Occipital lobe (tissue), 1 donor: ENCODE measurements at regions not wholly inside any gene's neighbourhood (a gene's known extent, or its start where the extent isn't known, plus 50 kb on each side); places are given as distances from the start of the nearest gene placed in this dataset.

Experiments
- DNase-seq: peaks from one replicate; lab custom pipeline; 2025; lab: John Stamatoyannopoulos, UW

DNA sequence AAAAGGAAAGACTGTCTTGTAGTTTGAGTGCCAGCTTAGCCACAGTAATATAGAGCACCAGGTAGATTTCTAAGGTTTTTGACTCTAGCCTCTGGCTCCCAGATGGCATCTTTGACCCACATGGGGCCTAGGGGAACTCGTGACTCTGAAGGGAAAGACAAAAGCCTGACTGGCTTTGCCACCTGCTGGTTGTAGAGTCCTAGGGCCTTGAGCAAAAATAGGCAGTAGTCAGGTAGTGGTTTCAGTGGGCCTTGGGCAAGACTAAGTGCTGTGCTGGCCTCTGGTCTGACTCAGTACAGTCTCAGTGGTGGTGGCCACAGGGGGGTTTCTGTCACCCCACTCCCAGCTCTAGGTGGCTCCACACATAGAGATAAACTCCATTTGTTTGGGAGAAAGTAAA lies 349.4 kb downstream of the FAM181B start:
- no peak for DNase-seq

DNA sequence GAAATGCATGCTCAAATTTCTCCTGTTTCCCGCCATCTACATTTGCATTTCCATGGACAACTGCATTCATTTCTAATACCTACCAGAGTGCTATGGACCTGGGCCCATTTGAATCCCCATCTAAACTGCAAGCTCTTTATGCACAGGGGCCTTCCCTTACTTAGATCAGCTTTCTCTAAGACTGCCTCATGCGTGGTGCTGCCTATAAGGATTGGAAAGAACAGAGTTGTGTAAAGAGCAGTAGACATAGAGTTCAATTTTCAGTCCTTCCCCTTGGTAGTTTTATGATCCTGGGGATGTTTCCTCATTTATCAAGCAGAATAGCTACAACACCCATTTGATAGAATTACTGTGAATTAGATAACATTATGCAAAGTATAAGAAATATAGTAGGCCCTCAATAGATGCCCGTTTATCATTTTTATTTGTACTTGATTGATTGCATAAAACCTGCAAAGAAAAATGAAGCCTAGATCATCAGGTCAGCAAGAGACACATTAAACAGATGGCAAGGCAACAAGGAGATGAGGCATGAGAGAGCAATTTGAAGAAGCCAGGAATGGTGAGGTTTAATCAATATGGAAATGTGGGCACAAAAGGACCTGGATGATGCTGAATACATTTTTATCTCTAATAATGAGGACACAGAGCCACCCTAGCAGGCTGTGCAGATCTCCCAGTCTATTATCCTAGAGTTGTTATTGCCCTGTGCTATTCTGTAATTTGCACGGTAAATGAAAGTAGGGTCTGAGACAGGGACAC lies 359.7 kb downstream of the FAM181B start:
- no peak for DNase-seq

- no peak for DNase-seq
Observed at GRCh38 chr11:82365351-82365750, 368.3 kb downstream of the FAM181B start.

DNA sequence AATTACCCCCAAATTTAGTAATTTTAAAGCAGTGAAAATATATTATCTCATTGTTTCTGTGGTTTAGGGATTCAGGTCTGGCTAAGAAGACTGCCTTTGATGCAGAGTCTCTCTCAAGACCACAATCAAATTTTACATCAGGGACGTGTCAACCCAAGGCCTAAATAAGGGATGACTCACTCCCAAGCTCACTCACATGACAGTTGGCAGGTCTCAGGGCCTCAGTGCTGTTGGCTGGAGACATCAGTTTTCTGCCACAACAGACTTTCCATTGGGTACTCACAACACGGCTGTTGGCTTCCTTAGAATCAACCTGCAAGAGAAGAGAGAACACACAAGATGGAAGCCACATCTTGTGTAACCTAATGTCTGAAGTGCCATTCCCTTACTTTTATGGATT lies 377.3 kb downstream of the FAM181B start:
- no peak for DNase-seq

GRCh38 chr11:82355313-82355823 lies 378.3 kb downstream of the FAM181B start:
- DNase-seq, result no peak

DNA sequence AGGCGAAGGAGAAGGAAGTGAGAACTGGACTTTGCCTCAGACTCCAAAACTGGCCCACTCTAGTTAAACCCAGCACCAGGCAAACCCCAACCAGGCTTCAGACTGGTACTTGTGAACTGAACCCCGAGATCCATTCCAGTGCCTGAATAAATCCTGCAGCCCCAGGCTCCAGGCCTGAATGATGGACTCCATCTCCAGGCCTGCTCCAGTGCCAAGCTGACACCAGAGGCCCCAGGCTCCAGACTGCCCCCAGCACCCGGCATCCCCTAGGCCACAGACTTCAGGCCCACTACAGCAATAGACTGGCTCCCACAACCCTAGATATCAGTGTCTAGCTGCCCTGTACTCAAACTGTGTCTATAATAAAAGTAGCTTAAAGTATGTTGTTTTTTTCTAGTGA lies 406.8 kb downstream of the FAM181B start:
- DNase-seq, result no peak

DNA sequence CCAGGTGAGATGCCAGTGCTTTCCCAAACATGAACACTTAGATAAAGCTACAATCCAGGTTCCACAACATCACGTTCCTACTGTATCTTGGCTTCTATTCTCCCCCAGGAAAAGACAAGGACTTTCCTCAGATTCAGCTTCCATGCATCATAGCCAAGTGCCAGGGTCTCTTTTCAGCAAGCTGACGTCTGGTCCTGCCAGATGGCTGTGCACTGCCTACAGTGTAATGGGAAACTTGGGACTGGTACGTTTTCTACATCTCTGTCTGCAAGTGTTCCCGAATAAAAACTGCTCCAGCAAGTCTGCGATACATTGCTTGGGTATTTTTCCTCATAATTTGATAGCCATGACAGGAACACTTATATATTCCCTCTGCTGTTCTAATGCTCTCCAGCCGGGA lies 412.5 kb downstream of the FAM181B start:
- no peak for DNase-seq

DNA sequence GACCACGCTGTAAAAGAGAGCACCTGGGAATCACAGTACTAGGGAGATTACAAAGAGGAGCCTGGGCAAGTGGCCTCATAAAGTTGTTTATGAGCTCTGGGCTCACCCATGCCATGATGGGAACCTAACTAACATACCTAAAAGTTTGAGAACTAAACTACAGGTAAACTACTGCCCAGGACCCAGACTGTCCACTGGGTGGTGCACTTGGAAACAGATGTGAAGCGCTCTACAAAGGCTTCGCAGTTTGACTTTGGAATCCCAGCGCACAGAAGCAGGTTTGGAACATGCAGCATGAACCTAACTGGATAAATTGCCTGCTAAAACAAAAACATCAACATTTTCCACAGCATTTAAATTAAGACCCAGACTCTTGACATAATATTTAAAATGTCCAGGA lies 418.6 kb downstream of the FAM181B start:
- DNase-seq, result no peak

DNA sequence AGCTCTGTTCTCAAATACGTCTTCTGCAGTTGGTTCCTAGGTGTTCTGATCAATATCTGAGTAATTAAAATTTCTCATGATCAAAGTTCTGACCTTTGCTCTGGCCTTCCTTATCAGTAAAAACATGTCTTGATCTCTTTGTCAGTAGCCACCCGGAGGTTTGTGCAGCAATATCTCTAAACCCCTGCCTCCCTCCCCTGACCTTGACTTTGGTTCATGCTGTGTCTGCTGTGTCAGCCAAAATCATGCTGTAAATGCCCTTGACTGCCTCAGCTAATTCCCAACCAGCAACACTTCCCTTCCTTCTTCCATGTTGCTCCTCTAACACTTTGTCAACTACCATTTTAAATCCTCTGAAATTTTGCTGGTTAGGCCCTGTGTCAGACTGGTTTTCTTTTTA lies 424.7 kb downstream of the FAM181B start:
- no peak for DNase-seq

DNA sequence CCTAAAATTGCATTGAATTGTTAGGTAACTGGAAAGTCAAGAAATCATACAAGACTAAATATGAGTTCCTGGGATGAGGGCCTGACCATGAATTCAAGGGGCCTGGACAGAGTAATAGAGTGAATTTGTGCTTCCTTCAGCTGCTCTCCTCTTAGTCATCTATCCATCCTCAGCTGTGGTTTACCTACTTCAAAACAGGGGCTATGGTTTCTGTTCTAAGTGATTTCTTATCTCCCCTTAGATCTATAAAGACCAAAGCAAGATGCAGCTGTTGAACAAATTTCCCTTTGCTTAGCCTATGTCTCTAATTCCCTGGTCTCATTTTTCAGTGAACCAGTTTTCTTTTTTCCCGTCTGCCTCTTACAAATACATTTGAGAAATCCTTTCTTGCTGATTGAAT lies 428.5 kb downstream of the FAM181B start:
- DNase-seq, result no peak

DNA sequence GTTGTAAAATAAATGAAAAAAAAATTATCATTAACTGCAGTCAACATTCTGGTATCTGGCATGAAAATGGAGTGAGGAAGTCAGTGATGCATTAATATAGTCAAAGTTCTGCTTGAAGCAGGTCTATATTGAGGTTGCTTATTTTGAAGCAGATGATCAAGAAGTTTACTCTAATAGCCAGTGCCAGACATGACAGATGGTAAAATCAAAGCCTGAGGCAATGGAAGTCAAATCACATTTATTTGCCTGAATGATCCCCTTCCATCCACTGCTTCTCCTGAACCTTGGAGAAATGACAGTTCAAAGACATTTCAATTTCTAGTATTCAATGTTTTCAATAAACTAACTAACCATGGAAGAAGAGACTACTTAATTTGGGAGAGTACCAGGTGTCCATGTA lies 430.0 kb downstream of the FAM181B start:
- no peak for DNase-seq

DNA sequence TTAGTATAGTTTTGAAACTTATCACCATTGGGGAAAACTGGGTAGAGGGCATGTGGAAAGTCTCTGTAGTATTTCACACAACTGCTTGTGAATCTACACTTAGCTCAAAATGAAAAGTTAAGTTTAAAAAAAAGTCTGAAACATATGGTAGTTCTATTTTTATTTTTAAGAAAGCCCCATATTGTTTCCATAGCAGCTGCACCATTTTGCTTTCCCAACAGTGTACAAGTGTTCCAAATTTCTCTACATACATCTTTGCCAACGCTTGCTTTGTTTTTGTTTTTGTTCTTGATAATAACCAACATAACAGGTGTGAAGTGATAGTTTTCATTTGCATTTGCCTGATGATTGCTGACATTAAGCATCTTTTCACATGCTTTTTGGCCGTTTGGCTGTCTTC lies 445.2 kb downstream of the FAM181B start:
- no peak for DNase-seq

GRCh38 chr11:82270870-82271269 lies 462.8 kb downstream of the FAM181B start:
- DNase-seq, result no peak

DNA sequence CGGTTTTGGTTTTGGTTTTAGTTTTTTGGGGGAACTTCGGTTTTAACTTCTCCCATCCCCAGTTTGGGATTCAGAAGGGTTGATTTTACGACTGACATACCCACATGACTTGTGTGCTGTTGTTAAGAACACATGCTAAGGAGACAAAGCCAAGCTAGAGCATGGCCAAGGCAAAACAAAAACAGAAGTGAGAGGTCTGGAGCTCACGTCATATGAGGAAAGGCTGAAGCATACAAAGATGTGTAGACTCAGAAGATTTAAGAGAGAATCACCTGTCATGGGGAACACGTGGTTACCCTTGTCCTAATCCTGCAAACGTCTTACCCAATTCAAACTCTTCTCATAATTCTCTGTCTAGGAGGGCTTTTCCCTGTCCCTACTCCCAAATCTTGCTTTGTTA lies 465.0 kb downstream of the FAM181B start:
- DNase-seq, result no peak

DNA sequence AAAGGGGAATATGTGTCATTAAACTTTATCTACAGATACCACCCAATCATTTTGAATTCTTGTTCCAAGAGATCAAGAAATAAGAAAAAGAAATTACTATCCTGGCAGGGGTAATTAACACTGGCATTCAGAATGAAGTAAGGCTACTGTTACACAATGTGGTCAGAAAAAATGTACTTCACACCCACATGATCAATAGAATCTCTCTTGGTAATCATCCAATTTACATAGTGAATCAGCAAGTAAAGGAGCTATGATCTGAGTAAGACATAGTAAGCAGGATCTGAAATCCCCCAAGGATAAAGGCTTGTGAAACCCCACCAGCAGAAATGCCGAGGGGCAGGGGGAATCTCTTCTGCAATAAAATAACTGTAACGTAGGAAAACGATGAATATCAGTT lies 466.5 kb downstream of the FAM181B start:
- DNase-seq, result no peak

GRCh38 chr11:82261367-82261766 lies 472.3 kb downstream of the FAM181B start:
- DNase-seq, result no peak

DNA sequence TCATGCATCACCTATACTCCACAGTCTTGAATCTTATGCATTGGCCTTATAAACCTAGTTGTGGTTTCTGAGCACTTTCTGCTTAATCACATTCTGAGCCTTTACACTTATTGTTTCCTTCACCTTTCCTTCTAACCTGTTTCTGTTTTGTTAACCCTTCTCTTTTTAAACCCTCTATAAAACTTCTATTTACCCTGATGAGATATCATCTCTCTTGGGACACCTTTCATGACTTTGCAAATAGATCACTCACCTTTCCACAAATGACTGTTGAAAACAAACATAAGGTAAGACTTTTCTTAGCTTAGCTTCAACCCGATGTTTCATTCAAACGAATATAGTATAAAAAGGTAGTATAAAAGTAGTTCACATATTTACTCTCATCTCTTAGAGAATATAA lies 483.6 kb downstream of the FAM181B start:
- no peak for DNase-seq

GRCh38 chr11:82246926-82247325 lies 486.7 kb downstream of the FAM181B start:
- DNase-seq, result no peak

GRCh38 chr11:82239498-82239897 lies 494.2 kb downstream of the FAM181B start:
- no peak for DNase-seq

- no peak for DNase-seq
Observed at GRCh38 chr11:82234256-82234655, 499.4 kb downstream of the FAM181B start.

DNA sequence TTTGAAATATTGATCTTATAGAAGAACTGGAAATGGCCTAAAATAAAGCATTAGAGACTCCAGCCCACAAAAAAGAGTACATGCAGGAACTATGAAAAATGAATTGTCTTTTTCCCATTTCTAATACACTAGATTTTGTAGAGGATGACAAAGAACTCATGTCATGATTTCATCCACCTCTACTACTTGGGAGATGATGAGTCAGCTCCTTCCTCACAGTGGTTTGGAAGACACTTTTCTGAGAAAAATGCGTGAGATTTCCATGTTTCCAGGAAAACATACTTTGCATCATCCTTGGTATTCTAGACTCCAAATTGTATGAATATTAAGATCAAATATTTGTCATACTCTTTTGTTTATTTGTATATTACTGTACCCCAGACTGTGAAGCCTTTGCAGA lies 500.5 kb downstream of the FAM181B start:
- no peak for DNase-seq

DNA sequence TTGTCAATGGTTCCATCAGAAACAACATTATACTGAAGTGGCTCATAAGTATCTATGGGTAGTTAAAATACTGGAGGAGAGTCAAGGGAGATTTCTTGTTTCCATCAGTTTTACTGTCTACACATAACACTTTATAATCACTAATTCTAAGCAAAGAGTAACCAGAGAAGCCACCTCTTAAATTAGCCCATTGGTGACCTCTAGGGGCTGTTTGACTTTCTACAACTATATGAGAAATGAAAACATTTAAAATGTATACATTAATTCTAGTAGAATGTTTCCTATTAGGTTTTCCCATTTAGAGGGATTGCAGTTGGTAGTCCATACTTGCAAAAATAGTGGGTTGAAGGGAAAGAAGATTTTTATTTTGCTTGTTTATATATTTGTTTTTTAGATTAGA lies 504.3 kb downstream of the FAM181B start:
- no peak for DNase-seq

DNA sequence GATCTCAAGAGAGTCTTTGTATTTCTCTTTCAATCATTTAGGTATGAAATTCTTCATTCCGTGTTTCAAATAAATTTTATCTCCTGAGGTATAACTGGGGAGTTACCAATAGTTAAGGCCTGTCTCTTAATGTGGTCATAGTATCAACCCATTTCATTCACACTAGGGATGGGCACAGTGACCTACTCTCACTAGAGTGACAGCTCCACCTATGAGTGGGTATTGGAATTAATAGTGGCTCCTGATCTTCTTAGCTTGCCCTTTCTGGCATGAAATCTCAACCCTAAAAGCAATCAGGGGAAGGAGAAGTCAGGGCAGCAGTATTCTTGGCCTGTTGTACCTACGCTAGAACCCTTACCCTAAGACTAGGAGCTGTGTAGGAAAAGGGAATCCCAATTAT lies 507.7 kb downstream of the FAM181B start:
- DNase-seq, result no peak

DNA sequence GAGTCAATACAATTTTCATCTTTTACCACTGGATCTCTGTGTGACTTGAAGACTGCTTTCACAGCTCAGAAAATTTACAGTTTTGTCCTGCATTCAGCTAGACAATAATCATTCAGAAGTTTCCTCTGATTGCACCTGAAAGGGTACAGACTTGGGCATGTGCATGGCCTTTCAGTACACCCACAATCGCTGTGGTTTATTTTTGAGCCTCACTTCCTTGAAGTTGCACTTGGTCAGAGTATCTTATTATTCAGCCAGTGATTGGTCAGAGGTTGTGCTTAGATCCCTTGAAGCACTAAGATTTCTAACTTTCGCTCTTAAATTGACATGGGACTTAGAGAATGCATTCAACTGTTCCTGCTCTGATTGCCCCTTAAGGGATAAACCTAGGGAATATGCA lies 508.2 kb downstream of the FAM181B start:
- no peak for DNase-seq
